GM12874 (cell line): ENCODE measurements at regions not wholly inside any gene's neighbourhood (a gene's known extent, or its start where the extent isn't known, plus 50 kb on each side); places are given as distances from the start of the nearest gene placed in this dataset.

ENCODE experiments used
- CTCF ChIP-seq: IDR thresholded peaks from 2 replicates; pipeline ENCODE4 v1.5.1; 2011; ENCODE audit warnings: low read depth, mild to moderate bottlenecking, control low read depth, low read length, moderate library complexity; ENCODE audit not compliant: insufficient read depth

- TF ChIP-seq CTCF, result no peak
These were observed 92.7 kb upstream of the NBEA start for GRCh38 chr13:34849406-34849805.

- TF ChIP-seq CTCF, result no peak
These were observed 88.9 kb upstream of the NBEA start for GRCh38 chr13:34853161-34853560.

- no peak for TF ChIP-seq CTCF
These were observed 84.3 kb upstream of the NBEA start for GRCh38 chr13:34857558-34858325.

GRCh38 chr13:34862311-34862710 is 79.8 kb upstream of the NBEA start:
- no peak for TF ChIP-seq CTCF

- TF ChIP-seq CTCF, result no peak
These were observed 79.4 kb upstream of the NBEA start for GRCh38 chr13:34862716-34863115.

GRCh38 chr13:34863360-34864135 is 78.5 kb upstream of the NBEA start:
- TF ChIP-seq CTCF, result no peak

GRCh38 chr13:34864671-34865070 is 77.4 kb upstream of the NBEA start:
- TF ChIP-seq CTCF, result no peak
